AG08395 (cell line): ENCODE measurements at regions not wholly inside any gene's neighbourhood (a gene's known extent, or its start where the extent isn't known, plus 50 kb on each side); places are given as distances from the start of the nearest gene placed in this dataset.

ENCODE experiments used
- DNase-seq: peaks from one replicate; pipeline ENCODE4 v3.0.0; 2012; ENCODE audit warnings: mixed read lengths, low spot score

DNA sequence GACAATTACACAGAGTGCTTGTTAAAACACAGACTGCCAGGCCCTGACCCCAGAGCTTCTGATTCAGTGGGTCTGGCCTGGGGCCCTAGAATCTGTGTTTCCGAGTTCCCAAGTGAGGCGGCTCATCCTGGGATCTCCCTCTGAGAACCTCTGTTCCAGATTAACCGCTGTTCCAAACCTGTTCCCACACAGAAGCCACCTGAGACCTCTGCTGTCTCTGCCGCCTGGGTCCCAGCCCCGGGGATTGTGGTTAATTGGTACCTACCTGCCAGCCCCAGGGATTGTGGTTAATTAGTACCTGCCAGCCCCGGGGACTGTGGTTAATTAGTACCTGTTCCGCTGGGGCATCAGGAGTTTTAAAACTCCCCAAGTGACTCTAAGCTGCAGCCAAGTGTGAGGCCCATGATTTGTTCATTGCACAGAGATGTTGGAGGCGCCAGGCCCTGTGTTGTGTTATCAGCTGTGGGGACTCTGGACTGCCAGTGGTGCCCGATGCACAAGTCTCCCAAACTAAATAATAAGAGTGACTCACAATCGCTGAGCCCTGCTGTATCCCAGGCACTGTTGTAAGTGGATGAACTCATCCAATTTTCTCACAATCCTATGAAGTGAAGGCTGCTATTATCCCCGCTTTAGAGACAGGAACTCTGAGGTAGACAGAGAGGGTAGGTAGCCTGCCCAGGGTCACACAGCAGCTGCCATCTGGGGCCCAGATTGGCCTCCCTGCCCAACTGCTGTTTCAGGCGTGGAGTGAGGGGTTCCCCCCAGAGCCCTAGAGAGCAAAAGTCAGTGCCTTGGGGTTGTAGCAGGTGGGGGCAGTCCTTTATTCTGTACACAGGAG lies 219.7 kb downstream of the IRF8 start:
- DNase-seq, result no peak

DNA sequence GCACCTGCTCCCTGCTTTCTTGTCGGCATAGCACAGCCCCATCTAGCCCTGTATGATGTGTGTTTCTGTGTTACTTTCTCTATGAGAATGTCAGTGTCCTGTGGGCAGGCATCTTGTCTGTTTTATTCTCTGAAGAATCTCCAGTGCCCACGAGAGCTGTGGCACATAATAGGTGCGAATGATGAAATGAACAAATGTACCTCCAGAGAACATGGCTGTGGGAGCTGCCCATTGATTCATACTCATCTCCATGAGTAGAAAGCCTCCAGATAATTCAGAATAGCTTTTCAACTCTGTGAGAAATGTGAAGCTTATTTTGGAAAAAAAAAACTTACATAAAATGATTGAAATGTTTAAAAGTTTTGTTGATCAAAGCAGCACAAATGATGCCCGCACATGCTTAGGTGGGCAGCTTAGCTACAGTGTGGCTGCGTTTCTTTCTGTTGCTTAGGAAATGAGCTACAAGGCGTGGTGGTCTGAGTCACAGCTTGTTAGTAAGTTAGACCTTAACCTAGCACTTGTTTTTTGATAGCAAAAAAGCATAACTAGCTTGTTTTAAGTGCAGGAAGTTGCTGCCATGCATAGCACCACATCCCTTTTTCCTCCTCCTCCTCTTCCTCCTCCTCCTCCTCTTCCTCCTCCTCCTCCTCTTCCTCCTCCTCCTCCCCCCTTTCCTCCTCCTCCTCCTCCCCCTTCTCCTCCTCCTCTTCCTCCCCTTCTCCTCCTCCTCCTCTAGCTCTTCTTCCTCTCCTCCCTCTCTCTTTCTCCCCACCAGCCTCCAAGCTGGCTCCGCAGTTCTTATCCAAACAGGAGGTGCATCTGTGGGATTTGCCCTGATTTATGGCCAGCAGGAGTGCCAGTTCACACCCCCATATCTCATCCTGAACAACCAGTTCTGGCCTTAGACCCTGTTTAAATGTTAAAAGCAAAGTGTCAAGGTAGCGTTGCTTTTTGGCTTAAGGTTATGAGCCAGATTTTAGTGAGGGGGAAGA lies 221.5 kb downstream of the IRF8 start:
- DNase-seq, result no peak

DNA sequence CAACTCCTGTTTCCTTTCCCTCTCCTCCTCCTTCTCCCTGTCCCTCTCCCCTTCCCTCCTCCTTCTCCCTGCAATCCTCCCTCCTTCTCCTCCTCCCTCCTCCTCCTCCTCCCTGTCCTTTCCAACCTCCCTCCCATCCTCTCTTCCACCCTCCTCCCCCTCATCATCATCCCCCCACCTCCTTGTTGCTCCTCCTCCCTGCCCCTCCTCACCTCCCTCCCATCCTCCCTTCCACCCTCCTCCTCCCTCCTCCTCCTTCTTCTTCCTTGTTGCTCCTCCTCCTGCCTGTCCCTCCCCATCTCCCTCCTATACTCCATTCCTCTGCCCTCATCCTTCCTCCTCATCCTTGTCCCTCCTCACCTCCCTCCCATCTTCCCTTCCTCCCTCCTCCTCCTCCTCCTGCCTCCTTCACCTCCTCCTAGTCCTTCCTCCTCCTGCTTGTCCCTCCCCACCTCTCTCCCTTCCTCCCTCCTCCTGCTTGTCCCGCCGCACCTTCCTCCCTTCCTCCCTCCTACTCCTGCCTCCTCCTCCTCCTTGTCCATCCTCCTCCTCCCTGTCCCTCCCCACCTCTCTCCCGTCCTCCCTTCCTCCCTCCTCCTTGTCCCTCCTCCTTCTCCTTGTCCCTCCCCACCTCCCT lies 222.5 kb downstream of the IRF8 start:
- DNase-seq, result no peak

DNA sequence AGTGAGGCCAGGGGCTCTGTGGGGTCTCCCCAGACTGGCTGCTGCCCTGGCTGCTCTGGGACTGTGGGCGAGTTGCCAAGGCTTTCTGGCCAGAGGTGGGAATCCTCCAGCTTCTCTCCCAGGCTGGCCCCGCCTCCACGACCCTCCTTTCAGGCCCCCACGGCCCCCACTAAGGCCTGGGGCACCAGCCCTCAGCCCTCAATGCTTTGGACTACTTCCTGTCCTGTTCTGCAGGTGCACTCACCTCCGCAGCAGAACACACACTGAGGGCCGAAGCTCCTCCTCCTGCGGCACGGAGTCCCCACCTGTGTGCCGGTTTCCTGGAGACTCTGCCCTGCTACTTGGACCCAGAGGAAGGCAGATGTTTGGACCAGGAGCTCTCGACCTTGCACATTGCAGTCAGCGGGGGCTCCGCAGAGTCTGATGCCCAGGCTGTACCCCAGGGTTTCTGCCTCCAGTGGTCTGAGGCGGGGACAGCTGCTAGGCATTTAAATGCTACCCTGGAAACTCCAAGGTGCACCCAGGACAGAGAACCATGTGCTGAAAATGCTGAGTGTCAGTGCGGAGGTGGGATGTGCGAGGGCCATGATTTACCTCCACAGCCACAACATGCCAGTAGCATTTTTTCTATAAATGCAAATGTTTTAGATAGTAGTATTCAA lies 223.8 kb downstream of the IRF8 start:
- no peak for DNase-seq

DNA sequence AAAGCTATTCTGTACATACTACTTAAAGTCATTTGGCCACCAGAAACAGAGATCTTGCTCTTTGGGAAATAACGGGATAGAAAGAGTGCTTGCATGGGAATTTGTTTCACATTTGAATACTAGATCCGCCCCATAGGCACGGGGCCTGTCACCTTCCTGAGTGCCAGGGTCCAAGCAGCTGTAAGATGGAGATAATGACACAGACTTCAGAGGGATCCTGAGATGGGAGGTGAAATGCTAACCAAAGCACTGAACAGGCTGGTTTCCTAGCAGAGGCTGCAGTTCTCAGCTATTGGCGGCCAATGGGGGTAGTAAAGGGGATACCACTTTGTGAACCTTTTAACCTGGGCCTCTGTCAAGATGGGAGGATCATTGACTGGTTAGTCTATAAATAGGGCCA lies 225.4 kb downstream of the IRF8 start:
- no peak for DNase-seq

DNA sequence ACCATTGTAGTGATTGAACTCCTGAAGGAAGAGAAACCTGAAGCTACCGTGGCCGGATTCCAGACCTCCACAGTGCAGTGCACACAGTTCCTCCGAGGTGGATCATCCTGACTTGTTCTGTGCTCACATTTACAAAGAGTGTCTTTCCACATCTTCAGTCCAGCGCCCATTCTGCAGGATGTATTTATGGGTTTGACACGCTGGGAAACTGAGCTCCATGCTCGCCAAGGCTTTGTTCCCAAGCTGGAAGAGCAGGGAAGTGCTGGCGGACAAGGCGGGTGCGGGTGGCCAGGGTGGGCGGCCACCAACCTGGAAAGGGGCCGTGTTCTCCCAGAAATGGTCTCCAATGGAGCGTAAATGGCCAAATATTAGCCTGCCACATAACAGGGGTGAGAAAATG lies 227.9 kb downstream of the IRF8 start:
- DNase-seq, result no peak

DNA sequence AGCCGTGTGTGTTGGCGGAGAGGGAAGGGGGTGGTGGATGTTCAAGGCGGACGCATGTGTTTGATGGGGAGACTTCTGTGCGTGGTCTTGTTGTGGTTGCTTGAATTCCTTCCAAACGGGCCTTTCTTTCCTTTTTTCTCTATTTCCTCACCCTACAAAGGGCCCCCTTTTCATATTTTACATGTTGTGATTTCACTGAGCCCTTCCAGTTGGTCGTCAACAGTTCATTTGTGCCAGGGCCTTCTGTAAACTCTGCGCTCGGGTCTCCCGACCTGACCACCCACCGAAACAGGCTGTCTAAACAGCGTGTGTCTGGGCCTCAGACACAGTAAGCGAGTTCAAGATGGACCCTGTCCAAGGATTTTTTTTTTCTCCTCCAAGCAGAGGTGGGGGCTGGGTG lies 228.4 kb downstream of the IRF8 start:
- DNase-seq, result no peak

DNA sequence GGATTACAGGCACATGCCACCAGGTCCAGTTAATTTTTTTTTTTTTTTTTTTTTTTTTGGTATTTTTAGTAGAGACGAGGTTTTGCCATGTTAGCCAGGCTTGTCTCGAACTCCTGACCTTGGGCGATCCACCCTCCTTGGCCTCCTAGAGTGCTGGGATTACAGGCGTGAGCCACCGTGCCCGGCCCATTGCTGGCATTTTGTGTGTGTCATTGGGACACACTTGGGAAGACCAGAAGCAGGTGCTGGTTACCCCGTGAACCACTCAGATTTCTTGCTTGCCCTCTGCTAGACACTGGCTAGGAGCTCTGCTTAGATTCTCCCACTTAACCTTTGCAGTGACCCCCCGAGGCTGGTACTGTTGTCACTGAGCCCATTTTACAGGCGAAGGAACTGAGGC lies 229.3 kb downstream of the IRF8 start:
- DNase-seq, result no peak

DNA sequence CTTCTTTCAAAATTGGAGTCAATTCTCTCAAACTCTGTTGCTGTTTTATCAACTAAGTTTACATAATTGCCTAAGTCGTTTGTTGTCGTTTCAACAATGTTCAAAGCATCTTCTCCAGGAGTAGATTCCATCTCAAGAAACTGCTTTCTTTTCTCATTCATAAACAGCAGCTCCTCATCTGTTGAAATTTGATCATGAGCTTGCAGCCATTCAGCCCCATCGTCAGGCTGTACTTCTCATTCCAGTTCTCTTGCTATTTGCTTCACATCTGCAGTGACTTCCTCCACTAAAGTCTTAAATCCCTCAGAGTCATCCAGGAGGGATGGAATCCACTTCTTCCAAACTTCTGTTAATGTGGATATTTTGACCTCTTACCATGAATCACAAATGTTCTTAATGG lies 230.6 kb downstream of the IRF8 start:
- DNase-seq, result no peak

DNA sequence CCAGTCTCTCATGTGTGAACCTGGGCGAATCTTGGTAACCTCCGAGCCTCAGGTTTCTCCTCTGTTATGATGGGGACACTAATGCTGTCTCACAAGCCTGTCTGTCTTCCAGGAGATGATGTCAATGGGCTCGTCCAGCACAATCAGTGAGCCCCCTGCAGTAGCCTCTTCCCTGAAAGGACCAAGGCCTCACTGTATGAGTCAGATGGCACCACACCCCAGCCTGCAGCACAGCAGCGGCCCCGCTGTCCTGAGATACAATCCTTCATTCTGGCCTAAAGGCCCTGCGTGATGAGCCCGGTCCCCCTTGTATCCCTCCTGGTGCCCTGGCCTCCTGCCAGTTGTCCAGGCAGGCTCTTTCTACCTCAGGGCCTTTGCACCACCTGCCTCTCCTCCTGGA lies 234.4 kb downstream of the IRF8 start:
- no peak for DNase-seq

DNA sequence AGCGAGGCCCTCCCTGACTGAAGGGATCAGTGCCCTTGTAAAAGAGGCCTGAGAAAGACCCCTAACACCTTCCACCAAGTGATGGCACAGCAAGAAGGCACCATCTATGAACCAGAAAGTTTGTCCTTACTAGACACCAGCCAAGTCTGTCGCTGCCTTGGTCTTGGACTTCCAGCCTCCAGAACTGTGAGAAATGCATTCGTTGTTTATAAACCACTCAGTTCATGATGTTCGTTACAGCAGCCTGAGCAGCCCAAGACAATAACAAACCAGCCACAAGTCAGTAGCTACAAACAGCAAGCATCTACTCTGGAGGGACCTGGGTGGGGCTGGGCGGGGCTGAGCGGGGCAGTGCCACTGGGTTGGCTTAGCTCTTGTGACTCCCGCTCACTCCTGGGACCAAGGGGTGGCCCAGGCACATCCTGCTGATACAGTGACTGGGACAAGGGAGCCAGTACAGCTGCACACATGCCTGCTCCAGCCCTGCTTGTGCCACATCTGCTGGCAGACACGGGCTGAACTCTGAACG lies 234.9 kb downstream of the IRF8 start:
- no peak for DNase-seq

DNA sequence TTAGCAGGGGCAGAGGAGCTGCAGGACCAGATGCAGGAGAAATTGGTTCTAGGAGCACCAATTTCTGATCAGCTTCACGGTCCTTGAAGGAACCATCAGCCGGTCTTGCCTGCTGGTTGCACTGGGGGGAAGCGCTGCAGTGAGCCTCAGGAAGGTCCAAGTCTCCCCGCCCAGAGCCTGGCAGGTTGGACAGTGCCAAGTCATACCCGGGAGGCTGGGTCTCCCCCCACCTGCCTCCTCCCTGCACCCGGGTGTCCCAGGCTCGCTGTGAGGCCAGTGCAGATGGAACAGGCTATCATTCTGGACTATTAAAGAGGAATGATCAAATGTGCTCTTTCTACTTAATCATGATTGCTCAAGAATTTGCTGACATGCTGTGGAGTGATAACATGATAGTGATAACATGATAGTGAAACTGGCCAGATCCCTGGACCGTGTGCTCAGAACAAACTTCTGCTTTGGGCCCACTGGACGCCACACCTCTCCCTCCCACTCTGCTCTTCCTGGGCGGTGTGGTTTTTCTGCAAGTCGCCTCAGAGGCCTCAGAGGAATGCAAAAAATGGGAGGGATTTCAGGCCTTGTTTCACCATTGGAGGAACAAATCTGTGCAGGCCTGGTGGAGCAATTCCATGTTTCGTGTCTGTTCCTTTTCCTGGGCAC lies 236.0 kb downstream of the IRF8 start:
- DNase-seq, result no peak

DNA sequence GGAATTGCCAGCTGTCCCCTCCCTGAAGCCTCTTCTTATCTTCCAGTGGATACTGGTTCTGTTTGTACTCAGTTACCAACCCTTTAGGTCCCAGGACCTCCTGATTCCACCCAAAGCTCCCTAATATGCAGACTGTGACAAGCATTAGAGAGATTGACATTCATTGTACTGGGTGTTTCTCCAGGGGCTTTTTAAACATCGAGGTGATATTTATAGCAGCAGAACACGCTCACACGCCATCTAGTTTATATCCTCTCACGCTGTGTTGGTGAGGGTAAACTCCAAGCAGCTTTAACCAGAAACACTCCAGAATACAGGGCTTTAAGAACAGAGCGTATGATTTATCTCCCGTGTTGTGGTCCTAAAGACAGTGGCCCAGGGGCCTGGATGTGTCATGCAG lies 238.4 kb downstream of the IRF8 start:
- no peak for DNase-seq

DNA sequence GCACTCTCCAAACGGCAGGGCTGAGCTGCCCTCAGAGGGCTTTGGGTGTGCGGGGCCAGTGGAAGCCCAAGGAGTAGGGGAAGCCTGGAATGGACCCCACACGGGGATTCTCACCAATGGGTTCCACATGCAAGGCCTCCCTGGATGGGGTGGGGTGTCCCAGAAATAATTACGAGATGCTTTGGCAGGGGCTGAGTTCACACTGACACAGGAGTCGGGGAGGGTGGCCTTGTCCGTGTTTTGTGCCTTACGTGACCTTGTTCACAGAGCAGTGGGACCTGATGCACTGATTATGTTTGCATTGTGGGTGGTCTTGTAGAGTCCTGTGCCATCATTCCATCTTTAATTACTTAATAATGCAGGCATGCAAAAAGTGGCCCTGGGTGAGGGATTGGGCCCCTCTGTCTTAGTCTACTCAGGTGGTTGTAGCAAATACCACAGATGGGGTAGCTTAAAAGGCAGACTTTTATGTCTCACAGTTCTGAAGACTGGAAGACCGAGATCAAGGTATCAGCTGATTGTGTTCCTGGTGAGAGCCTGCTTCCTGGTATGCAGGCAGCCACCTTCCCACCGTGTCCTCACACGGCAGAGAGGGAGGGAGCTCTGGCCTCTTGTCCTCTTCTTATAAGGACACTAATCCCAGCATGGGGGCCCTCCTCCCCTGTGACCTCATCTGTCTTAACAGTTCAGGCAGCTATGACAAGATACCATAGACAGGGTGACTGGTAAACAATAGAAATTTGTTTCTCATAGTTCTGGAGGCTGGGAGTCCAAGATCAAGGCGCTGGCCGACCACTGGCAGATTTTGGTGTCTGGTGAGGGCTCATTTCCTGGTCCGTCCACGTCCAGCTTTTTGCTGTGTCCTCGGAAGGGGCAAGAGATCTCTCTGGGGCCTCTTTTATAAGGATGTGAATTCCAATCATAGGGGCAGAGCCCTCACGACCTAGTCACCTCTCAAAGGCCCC lies 239.4 kb downstream of the IRF8 start:
- DNase-seq, result no peak

DNA sequence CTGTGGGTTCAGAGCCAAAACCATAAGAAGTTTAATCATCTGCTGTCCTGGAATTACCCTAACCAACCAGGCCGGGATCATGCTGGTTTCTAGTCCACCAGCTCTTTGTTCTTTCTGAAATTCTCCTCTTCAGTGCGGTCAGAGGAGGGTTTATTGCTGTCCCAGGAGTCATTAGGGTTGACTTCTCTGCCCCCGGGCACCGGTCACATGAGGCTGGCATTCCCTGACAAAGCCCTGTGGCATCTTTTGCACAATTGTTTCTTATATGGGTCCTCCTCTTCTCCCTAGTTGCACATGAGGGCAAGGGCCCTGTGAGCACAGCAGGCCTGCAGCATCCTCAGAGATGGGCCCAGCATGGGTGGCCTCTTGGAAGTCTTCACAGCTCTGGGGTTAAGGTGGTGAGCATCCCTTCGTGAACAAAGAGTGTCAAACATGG lies 243.9 kb downstream of the IRF8 start:
- no peak for DNase-seq

DNA sequence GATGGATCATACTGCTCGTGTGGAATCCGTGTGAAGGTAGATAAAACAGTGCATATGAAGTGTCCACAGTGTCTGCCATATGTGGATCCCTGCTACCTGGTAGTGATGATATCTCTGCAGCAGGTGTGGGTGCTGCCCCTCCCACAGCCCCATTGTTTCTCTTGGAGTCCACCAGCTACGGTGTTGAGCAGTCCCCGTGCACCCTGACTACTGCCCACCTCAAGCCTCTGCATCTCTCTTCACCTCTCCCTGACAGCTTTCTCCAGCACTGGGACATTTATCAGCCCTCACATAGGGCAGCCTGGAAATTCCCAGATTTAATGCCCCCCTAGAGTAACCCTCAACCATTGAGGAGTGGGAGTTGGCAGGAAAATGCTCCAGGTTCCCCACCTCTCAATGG lies 244.7 kb downstream of the IRF8 start:
- no peak for DNase-seq

DNA sequence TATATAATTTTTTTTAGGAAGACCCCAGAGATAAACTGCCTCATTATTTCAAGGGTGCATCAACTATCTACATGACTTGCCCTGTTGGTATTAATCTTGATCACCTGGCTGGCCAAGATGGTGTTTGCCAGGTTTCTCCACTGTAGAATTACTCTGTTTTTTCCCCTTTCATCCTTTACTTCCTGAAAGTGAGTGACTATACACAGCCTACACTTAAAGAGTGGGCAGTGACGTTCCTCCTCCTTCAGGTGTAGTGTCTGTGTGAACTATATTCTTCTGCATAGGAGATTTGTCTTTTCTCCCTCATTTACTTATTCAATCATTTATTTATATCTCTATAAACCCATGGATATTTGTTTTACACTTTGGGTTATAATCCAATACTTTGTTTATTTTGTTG lies 246.7 kb downstream of the IRF8 start:
- no peak for DNase-seq

DNA sequence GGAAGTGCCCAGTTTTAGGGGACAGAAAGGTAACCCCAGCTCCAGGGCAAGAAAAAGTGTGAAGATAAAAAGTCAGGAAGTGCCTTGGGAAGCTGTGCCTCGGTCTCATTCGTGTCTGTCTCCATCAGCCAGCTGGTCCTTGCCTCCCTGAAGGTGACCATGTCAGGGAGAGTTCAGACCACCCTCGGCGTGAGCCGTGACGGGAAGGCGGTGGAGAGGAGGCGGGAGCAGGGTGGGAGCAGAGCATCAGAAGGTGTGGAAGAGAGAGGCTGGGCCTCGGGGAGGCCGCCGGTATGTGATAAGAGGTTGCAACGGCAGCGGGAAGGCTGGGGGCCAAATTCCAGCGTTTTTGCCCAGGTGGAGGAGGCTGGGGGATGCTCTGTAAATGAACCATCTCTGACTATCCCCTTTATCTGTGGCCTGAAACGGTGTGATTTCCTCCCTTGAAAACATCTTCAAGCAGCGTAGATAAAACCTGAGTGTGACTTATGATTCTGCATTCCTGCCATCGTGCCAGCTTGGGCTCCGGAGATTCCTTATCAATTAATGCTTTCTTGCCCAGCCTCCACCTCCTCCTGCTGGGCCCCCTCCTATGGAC lies 251.8 kb downstream of the IRF8 start:
- no peak for DNase-seq

DNA sequence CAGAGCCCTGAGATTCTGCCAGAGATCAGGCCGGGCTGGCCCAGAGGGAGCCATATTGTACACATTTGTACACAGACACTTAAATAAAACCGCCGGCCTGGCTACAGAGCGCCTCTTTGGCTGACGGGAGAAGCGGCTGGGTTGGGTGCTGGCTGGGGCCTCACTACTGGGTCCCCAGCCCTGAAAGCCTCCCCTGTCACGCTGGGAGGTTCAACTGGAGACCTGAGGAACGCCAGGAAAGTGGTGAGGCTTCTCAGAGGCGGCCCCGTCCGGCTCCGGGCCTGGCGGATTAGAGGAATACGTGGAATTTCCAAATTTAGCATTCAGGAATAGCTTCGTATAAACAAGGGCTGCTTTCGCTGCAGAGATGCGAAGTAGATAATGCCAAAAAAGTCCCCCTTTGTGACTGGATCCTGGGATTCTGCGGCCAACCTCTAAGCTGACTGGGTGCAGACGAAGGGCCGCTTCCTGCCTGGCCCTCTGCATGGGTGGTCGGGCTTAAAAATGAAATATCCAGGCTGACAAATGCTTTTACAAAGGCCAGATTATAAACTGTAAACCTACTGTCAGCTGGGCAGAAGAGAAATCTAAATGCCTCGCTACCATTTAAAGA lies 252.4 kb downstream of the IRF8 start:
- no peak for DNase-seq
